ENCODE measurements at regions not wholly inside any gene's neighbourhood (a gene's known extent, or its start where the extent isn't known, plus 50 kb on each side); places are given as distances from the start of the nearest gene placed in this dataset.

- TF ChIP-seq CTCF (IDR thresholded peaks at IDR 0.05; ENCODE audit: low read length) (no peak), EZH2 (IDR thresholded peaks at IDR 0.05; ENCODE audit: borderline replicate concordance, low read length) (no peak)
Observed at GRCh38 chr13:78499802-78500201, 103.5 kb downstream of the POU4F1 start.

Data from OCI-LY1 (cell line).